Ishikawa (cell line): ENCODE measurements at regions not wholly inside any gene's neighbourhood (a gene's known extent, or its start where the extent isn't known, plus 50 kb on each side); places are given as distances from the start of the nearest gene placed in this dataset.

ENCODE experiments used
- CREB1 ChIP-seq: IDR thresholded peaks from 2 replicates; pipeline ENCODE4 v1.6.1; 2012; ENCODE audit warnings: low read depth
- RAD21 ChIP-seq: IDR thresholded peaks from 2 replicates; pipeline ENCODE4 v1.6.1; 2012; ENCODE audit warnings: low read depth
- REST ChIP-seq: IDR thresholded peaks from 2 replicates; pipeline ENCODE4 v1.6.1; 2012; ENCODE audit warnings: low read depth, mild to moderate bottlenecking
- USF1 ChIP-seq: IDR thresholded peaks from 2 replicates; pipeline ENCODE4 v1.6.1; 2012

GRCh38 chrX:34849371-34849770, 93.2 kb upstream of the FAM47B start:
- TF ChIP-seq RAD21 (no peak), REST (no peak), USF1 (no peak), CREB1 (no peak)
